ENCODE measurements at regions not wholly inside any gene's neighbourhood (a gene's known extent, or its start where the extent isn't known, plus 50 kb on each side); places are given as distances from the start of the nearest gene placed in this dataset.
A peak's percentile ranks its signal among the peaks of the same experiment; 100 is the strongest.

DNA sequence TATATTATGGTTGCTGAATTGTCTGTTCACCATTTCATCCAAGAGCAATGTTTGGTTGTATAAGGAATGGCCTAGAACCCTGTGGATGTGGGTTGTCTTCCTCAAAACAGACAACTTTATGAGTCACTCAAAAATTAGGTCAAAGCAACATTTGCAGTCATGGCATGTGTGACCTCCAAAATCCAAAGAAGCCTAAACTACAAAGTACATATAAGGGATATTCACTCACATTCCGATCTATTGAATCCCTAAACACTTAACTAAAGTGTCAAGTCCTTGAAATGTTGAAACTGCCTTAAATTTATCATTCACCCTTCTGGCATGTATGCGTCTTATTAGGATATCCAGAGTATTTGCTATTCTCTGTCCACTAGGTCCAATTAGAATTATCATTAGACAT is 491.5 kb downstream of the NUF2 start:
- no peak for DNase-seq (ENCODE audit: low read depth)

DNA sequence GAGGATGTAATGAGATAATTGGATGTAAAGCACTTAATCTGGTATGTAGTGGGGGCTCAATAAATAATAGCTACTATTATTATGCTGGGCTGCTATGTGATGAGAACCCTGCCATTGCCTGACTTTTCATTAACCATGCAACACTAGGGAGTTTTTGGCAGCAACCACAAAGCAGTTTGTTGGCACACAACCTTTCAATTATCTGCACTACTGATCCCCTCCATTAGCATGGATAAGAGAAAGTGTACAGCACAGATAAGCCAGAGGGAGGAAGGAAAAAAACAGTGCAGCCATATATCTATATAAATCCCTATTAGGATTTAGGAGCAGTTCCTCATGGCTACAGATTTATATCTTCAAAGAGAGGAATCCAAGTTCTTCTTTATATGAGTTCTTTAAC is 498.5 kb downstream of the NUF2 start:
- DNase-seq (ENCODE audit: low read depth) = no peak

DNA sequence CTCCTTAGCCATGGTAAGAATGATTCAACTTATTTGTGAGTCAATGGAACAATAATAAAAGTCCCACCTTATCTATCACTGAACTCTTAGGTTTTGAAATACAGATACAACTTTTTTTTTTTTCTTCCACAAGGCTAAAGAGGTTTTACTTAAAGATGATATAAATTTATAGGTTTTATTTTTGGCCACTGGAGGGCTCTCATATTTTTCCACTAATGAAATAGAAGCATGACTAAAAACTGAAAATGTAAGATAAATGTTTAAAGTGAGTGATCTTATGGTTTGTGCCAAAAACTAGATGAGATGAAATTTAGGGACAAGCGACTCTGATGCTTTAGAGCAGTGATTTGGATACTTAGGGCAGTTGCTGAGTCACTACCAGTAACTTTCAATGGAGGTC is 499.0 kb downstream of the NUF2 start:
- DNase-seq (ENCODE audit: low read depth) = no peak

DNA sequence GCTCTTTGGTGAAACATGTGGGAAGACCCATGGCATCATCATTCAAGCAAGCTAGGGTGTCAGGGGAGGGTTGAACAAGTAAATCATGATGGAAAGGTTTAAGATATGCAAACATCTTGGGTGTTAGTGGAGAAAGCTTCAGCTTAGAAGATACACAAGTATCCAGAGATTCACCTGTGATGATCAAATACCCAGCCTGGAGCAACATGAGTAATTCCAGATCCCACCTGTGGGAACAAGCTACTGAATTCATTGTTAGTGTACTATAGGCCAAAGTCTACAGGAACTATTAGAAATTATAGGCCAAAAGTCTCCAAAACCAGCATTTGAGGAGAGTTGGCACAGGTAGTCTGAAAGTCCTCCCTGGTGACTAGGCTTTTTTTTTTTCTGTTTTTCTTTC is 499.9 kb downstream of the NUF2 start:
- no peak for DNase-seq (ENCODE audit: low read depth)

DNA sequence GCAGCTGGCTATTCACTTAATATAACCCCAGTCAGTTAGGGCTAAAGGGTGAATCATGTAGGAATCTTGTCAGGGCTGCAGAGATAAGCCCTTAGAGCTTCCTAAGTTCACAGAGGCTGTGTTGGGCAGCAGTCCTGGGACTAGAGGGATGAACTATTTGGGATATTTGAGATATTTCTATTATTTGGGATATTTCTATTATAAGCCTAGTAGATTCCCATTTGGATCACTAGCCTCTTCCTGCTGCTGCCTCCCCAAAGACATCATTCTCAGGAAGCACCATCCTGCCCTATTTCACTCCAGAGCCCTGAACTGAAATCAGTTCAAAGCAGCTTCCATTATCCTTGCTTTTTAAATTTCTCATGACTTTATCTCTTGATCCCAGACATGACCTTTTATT is 501.3 kb downstream of the NUF2 start:
- peak; percentile 4 for DNase-seq (ENCODE audit: low read depth)

DNA sequence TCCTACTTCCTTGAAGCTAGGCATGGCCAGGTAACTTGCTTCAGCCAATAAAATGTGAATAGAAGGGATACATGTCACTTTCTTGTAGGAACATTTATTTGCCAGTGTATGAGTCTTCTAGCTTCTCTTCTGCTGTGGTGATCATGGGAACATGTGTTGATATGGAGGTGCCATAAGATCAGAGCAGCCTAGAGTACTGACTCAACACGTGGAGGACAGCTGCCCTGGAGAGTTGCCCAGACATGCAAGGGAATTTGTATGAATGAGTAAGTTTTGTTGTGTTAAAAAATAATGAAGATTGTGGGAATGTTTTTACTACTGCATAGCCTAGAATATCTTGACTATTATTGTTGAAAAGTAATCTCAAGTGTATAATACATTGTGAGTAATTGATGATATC is 502.3 kb downstream of the NUF2 start:
- DNase-seq (ENCODE audit: low read depth) = peak; percentile 29

DNA sequence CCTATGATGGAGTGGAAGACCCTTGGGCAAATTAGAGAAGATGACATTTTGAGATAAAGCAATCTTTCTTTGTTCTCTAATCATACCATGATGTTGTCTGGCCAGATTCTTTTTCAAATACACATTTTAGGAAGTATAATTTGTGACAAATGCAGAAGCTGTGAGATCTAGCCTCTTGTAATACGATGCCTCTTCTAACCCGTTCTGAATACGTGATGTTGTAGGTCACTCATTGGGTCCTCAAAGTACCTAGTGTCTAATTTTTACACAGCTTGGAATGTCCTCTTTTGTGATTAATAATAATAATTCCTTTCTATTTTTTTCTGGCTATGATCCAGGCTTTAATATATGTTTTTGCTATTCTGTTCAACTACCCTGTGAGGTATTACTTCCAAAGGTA is 502.7 kb downstream of the NUF2 start:
- DNase-seq (ENCODE audit: low read depth) = no peak

DNA sequence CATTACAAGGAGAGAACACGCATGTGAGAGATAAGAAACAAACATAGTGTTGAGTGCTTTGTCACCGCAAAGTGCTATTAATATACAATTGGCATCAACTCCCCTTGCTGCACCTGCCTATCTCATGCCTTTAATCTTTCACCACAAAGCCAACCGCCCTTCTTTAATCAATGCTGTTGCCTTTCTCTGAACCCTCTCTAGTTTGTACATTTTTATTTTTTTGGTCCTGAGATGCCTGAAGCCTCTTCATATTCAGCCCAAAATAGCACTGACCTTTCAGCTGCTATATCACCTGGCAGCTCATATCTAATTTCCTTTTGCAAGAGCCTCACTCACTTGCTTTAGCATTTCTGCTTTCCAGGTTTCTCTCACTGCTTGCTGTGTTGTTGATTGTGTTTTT is 504.7 kb downstream of the NUF2 start:
- DNase-seq (ENCODE audit: low read depth) = no peak

DNA sequence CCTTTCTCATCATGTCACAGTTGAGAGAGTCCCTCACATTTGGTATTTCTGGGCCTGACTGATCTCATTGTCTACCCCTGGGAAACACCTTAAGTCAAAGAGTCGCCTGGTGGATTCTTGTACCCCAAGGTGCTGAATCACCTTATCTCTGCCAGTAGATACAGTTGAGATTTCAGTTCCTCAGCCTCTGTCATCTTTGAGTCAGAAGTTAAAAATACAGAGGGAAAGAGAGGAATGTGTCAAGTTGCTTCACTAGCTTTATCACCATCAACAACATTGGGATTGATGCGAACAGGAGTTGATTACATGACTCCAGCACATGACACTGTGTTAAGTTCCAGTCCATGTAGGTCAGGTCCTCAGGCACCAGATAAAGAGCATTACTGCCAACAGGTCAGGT is 513.0 kb downstream of the NUF2 start:
- no peak for DNase-seq (ENCODE audit: low read depth)

DNA sequence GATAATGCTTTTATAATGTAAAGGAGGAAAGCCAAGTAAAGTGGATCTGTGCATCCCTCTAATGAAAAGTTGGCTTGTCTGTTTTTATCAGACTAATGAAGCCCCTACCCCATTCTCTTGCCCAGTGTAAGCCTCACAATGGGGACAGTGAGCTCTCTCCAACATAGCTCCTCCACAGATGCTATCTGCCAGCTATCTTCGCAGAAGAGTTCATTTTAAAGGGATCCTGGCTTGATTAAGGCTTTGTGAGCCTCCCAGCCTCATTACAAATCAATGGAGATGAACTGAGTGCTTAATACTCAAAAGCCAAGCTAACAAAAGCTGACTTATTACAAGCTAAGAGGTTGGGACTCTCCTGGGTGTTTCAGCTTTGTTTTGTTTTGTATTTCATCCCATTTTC is 514.7 kb downstream of the NUF2 start:
- DNase-seq (ENCODE audit: low read depth) = no peak

DNA sequence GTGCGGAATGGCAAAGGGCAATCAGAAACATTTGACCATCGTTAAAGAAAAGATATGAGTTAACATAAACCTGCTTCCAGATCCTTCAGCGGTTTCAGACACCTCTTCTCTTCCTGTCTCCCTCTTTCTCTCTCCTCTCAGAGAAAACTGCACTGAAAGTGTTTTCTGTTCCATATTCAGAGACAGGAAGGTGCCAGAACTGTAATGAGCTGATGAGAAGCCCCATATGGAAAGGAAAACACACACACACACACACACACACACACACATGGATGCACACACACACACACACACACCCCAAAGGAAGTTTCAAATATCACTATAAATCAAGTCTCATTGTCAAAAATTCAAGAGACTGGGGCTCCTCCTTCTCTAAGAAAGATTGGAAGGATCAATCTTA is 515.5 kb downstream of the NUF2 start:
- no peak for DNase-seq (ENCODE audit: low read depth)

DNA sequence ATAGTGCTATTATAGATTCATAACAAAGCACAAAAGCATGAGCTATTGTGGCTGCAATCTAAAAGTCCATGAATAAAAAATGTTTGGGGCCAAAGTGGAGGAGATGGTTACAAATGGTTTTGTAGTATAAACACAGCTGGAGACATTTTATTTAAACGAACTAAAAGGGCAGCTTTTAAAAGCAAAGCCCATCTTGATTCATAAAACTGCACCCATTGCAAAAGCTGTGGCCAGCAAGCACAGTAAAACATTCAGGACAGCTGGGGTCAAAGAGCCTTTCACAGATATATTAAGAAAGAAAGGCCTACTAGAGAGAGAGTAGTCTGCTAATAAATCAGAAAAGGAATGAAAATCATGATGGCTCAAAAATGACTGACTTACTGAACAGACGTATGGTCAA is 520.8 kb downstream of the NUF2 start:
- no peak for DNase-seq (ENCODE audit: low read depth)

DNA sequence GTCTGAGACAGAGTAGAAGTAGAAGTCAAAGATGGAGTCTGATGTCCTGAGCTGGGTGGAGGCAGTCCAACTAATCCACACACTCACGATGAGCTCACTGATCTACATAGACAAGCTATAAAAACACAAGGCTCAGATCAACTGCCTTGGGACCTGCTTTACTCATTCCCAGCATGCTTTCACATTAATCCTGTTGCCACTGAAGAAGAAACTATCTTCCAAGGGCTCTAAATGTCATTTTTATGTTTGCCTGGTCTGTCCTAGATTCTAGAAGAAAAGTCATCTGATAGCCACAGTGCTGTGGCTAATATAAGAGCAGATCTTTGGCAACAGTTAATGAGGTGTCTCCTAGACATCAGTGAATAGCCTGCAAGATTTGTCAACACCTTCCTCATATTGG is 522.7 kb downstream of the NUF2 start:
- no peak for DNase-seq (ENCODE audit: low read depth)

DNA sequence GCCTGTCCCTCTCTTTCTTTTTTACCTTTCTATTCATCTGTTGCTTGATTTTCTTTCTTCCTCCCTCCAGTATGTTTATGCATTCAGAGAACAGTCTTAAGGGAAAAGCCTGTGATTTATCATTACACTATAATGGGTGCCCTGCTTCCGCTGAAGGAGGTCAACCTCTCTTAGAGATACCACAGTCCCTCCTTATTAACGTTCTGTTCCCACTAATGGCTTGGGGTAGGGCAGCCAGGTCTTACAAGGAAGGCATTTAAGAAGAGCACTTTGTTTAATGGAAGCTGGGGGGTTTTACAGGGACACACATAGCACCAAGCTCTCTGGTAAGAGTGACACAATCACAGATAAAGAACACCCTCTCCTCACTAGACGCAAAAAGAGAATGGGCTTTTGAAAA is 523.5 kb downstream of the NUF2 start:
- no peak for DNase-seq (ENCODE audit: low read depth)

DNA sequence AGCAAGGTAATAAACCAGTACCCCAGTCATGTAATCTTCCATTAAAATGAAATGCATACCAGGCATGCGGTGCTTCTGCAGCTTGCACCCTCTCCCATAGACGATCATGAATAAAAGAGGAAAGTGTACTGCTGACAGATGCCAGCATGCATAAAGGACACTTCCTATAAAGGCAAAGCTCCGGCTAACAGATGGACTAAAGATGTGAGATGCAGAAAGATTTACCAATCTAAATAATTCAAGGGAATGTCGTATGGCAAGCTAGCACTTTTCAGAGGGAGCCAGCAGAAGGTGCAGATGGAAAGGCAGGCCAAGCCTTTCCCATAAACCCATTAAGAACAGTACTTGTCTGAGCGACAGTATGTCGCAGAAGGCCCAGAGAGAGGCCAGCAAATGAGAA is 542.0 kb downstream of the NUF2 start:
- DNase-seq (ENCODE audit: low read depth) = no peak

DNA sequence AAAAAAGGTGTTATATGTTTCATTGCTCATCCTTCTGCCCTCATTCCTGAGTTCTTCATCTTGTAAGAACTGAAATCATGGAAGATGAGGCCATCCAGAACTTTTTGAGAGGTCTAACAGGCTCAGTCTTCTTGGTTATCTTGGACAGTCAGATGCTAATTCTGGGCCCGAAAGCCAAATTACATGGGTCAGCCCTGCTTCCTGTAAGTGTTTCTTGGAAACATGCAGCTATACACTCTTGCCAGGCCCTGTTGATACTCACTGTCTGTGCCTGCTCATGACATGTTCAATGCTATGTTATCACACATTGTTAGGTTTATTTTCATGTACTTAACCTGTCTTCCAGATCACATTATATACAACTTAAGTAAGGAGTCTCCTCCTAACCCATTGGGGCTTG is 542.5 kb downstream of the NUF2 start:
- no peak for DNase-seq (ENCODE audit: low read depth)

DNA sequence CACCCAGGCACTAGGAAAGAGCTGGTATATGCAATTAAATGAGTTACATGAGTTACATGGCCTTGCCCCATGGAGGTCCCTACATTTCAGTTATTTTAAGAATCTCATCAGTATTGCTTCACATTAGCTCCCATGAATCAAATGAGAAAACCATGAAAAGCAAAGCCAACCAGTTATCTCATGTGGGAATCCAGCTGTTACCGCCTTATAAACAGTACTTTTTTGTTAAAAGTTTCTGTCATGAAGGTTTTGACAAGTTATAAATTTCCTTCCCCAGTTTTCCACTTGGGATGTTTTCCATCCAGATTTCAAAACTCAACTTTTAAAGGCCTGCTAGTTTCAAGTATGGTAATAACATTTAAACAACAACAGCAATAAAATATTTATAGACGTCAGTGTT is 544.8 kb downstream of the NUF2 start:
- no peak for DNase-seq (ENCODE audit: low read depth)

DNA sequence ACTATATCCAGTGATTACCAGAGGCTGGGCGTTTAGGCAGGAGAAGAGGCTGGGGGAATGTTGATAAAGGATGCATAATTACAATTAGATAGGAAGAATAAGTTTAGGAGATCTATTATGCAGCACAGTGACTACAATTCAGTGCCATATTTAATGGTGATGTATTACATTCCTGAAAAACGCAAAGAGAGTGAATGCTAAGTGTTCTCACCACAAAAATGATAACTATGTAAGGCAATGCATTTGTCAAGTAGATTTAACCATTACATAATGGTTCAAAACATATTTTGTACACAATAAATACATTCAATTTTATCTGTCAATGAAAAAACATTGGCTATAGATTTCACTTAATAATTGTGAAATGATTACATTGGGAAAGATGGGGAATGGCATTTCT is 548.9 kb downstream of the NUF2 start:
- no peak for DNase-seq (ENCODE audit: low read depth)

DNA sequence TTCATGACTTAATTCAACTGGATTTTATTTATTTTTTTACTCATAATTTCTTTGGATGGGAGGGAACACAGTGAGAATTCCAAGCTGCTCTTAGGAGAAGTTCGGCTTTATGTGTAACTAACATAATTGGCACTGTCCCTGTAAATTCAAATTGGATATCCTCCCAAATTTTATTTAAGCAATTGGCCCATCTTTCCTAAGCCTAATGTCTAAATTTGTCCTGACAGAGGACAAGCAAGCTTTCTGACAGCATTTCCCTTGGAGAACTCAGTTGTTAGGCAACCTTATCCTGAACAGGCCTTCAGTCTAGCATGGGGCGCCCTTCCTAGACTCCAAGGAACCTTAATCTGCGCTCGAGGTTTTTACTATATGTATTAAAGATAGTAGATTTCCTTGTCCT is 550.3 kb downstream of the NUF2 start:
- no peak for DNase-seq (ENCODE audit: low read depth)

DNA sequence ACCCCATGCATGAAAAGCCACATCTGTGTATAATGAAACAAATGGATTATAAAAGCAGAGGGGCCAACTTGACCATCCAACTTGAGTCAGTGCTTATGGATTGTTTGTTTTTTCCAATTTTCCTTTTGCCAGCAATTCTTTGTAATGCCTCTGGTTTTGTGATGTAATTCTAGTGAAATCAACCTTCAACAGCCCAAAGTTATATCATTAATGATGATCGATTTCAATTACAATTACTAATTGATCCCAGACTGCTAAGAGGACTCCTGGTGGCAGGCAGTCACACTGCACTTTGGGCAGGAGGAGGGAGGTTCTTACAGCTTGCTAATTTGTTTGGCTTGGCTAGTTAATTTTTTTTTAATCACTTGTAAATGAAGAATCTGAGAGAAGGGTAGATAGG is 552.3 kb downstream of the NUF2 start:
- no peak for DNase-seq (ENCODE audit: low read depth)

DNA sequence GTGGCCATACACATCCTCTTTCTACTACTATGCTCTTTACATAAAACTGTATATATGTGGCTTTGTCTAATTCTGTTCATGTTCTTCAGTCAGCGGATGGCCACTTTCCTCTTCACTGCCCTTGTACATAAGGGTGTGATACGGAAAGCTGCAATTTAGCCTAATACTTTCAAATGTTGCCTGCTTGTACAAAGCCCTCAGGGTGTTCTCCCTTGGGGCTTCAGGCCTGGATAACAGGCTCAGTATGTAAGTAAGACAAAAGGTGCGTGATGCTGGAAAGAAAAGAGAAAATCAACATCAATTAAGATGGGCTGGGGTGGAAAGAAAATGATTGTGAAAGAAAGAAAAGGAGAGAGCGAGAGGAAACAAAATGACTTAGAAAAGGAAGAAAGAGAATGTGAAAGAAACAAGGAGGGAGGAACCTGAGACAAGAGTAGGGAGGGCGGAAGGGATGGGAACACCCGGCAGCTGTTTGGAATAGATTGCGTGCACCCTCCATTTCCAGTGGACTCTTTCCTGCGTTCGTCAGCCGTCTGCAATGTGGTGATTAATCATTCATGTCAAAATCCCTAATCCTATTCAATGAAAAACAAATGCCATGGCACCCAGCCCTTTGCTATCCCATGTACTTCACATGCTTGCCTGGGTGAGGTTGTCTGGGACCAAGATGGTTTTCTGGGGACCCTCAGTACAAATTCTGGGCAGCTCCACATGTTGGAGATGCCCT is 553.6 kb downstream of the NUF2 start:
- no peak for DNase-seq (ENCODE audit: low read depth)

DNA sequence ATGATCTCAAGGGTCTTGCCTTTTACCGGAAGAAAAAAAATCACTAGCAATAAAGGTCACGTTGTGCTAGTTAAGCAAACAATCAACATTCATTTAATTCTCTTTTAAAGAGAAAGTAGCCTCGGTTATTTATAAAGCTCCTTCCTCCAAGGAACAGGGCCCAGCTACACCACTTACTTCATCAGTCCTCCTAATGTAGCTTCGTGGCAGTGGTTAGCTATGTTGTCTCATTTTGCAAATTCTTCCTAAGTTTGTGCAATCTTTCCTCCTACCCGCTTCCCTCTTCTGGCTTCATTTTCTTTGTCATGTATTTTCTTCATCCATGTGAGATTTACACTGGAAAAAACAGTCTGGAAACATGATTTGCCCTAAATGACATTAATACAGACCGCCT is 554.2 kb downstream of the NUF2 start:
- peak; percentile 14 for DNase-seq (ENCODE audit: low read depth)

DNA sequence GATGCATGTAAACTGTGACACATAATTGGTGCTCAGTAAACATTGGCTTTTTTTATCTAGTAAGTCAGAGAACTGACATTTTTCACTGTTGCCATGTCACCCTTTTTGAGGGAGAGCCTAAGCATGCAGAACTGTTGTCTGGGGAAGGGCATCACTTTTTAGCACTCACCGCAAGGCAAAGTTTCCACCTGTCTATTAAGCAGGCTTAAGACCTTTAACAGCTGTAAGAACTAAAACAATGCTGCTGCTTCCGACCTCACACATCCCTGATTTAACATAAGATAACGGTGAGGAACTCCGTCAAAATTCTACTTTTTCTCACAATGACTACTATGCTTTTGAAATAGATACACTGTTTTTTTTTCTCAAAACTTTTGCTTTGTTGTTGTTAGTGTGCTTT is 554.8 kb downstream of the NUF2 start:
- DNase-seq (ENCODE audit: low read depth) = no peak

DNA sequence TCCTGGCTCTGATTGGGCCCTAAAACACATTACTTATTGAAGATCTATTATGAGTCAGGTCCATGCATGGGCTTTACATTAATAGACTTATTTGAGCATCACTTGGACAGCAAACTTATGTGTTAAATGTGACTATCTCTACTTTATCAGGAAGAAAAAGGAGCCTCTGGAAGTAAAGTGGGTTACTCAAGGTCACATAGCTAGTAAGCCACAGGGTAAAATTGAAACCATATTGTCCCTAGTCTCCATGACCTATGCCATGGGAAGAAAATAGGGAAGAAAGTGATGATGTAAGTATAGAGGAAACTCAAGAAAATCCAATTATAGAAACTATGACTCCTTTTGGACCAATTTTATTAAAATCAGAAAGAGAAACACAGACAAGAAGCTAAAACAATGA is 555.3 kb downstream of the NUF2 start:
- no peak for DNase-seq (ENCODE audit: low read depth)

DNA sequence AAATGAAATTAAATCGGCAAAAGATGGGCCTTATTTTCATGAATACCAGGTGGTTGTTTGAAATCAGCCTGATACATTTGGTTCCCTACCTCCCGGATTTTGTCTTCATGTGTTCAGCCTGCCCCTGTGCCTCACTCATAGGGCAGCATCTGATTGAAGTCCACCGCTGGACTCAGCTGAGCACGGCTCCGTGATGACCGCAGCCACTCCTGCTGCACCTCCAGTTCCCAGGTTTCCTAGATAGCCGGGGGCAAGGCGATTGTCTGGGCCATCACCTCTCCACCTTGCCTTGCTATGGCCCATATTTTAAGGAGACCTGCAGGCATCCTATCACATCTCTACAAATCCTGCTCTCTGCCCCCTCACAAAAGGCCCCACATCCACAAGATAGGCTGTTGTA is 563.8 kb downstream of the NUF2 start:
- no peak for DNase-seq (ENCODE audit: low read depth)

Data from amniotic epithelial cell (primary cell).